Activated T-cell treated with anti-CD3 and anti-CD28 coated beads, Interleukin-2, amount 50 U/mL, for 48 hours (primary cell): ENCODE measurements at regions not wholly inside any gene's neighbourhood (a gene's known extent, or its start where the extent isn't known, plus 50 kb on each side); places are given as distances from the start of the nearest gene placed in this dataset.

Experiments used
- DNase-seq, 2 experiments: peaks; one replicate each; pipeline ENCODE4 v3.0.0-alpha.2; 2020

- DNase-seq: no peak
Measured at GRCh38 chr6:145214570-145214969, 520.8 kb downstream of the EPM2A start.

DNA sequence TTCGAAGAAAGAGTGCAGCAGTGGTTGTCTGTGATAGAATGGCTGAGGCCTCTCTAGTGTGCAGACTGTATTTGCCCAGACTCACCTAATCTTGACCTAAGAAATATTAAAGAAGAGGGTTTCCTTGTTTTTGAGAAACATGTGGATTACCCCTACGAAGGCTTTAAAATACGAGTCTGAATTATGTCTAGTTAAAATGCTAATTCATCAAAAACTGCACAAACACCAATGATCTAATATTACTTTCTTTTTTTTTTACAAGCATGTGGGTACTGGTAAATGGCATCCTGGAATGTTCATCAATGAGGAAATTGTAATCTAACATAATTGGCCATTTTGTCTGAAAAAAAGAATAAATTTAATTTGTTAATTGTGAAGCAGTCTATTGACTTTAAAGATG lies 510.9 kb downstream of the EPM2A start:
- DNase-seq: no peak

DNA sequence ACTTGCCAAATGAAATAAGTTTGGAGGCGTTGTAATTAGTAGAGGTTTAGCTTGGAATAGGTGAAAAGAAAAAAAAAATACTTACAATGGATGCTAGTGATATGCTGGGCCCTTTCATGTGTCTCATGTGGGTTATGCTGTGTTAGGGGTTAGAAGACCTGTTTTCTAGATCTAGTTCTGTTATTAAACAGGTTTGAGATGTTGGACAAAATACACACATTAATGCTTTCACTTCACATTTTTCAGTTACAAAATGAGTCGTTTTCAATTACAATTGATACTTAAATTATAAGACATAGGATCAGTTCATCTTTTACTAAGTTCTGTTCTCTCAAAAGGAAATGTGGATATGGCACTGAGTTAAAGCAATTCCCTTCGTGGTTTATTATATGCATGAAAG lies 509.8 kb downstream of the EPM2A start:
- DNase-seq: no peak

DNA sequence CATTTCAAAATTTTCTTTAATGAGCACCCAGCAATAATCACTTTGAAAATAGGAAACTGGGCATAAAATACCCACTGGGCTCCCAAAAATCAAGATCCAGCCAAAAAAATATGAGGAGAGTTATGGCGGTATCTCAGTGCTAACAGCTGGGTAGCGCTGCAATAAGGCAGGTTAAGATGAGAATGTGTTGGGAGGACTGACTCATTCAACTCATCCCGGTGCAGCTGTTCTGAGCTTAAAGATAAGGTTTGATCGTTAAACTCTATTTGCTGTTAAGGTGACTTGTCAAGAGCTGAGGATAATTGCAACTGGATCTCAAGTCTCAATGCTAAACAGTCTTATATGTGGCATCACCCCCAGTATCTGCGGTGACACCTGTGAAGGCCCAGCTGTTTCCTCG lies 507.7 kb downstream of the EPM2A start:
- DNase-seq: no peak

- no peak for DNase-seq
Measured at GRCh38 chr6:145228962-145229582, 506.2 kb downstream of the EPM2A start.

DNA sequence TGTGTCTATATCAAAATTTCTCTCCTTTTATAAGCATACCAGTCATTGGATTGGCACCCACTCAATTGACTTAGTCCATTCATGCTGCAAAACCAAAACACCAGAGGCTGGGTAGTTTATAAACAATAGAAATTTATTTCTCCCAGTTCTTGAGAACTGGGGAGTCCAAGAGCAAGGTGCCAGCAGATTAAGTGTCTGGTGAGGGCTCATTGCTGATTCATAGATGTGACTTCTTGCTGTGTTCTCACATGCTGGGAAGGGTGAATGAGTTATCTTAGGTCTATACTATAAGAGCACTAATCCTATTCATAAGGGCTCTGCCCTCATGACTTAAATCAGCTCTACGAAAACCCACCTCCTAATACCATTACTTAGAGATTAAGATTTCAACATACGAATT lies 501.4 kb downstream of the EPM2A start:
- DNase-seq: no peak

GRCh38 chr6:145235207-145235606 lies 500.1 kb downstream of the EPM2A start:
- DNase-seq: no peak

DNA sequence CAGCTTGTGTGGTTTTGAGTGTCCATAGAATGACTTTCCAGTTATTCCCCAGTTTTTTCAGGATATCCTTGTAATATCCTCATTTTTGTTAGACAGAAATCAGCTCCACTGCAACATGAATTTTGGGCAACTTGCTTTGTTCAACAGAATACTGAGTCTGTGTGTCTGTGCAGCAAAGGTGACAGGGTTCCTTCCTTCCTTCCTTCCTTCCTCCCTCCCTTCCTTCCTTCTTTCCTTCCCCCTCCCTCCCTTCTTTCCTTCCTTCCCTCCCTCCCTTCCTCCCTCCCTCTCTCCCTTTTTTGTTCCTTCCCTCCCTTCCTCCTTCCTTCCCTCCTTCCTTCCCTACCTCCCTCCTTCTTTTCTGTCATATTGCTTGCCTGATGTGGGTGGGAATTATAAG lies 496.5 kb downstream of the EPM2A start:
- DNase-seq: no peak

DNA sequence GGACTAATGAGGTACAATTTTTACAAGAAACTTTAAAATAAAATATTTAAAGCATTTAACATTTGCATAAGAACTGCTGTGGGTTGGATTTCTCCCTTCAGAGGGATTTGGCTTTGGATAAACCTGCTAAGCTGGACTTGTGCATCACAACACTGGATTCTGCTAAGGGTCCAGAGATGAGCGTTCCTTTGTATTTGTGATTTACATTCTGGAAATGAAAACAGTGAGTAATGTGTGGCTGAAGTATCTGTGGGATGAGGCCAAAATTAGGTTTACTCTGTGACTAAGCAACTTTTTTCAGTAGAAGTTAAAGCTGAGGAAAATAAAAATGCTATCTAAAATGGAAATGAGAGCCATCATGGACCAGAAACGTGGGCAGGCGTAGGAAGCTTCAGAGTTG lies 494.3 kb downstream of the EPM2A start:
- DNase-seq: no peak

DNA sequence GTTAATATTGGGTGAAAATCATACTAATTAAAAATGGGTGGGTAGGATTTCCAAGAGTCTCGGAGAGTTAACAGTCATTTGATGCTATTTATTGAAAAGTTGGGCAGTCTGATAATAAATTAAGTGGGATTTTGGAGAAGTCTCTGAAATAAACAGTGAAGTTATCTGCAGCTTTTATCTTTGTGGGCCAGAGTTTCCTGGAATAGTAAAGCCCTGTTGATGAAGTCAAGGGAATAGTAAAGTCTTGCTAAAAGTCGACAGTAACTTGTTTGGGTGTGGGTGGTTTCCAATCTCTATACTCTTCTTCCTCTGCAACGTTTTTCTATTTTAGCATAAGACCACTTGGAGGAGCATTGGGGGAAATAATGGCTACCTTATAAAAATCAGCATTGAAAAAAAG lies 493.6 kb downstream of the EPM2A start:
- no peak for DNase-seq

GRCh38 chr6:145244349-145245100 lies 490.8 kb downstream of the EPM2A start:
- no peak for DNase-seq

DNA sequence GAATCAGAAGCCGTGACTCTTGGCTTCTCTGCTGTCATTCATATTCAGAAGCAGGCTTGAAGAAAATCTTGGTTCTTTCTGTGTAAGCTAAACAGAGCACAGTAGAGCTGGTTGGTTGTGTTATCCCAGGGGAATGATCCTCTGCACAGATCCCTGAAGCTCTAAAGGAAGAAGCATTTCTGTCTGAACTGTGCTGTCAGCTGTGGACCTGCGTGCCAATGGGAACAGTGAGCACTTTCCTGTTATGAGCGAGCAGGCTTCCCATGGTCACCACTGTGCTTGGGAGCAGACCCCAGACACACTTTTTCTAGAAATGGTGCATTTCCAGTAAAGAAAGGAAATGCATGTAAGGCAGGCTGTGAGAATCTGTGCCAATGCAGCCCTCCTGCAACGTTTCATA lies 490.2 kb downstream of the EPM2A start:
- DNase-seq: no peak

- no peak for DNase-seq
Measured at GRCh38 chr6:145247692-145248419, 487.5 kb downstream of the EPM2A start.

- no peak for DNase-seq
Measured at GRCh38 chr6:145250436-145250835, 484.9 kb downstream of the EPM2A start.

- DNase-seq: no peak
Measured at GRCh38 chr6:145252737-145253136, 482.6 kb downstream of the EPM2A start.

GRCh38 chr6:145254649-145255401 lies 480.5 kb downstream of the EPM2A start:
- DNase-seq: no peak

DNA sequence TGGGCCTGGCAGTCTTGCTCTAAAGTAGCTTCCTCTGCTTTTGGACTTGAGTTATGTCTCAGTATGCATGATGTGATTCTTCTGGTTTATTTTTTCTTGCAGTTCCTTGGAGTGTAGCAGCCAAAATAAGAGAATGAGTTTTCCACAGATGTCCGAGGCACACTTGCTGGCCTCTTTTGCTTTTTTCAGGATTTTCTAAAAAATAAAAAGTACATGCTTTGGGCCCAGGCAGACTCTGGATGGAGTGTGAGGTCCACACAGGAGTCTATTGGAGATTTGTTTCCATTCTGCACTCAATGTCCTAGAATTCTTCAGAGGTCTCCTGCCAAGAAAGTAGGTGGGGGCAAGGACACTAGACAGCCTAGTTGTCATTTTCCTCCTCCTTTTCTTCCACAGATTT lies 477.6 kb downstream of the EPM2A start:
- DNase-seq: no peak

GRCh38 chr6:145258122-145258521 lies 477.2 kb downstream of the EPM2A start:
- DNase-seq: no peak

GRCh38 chr6:145260484-145261175 lies 474.7 kb downstream of the EPM2A start:
- no peak for DNase-seq

- DNase-seq: no peak
Measured at GRCh38 chr6:145261758-145262157, 473.6 kb downstream of the EPM2A start.

DNA sequence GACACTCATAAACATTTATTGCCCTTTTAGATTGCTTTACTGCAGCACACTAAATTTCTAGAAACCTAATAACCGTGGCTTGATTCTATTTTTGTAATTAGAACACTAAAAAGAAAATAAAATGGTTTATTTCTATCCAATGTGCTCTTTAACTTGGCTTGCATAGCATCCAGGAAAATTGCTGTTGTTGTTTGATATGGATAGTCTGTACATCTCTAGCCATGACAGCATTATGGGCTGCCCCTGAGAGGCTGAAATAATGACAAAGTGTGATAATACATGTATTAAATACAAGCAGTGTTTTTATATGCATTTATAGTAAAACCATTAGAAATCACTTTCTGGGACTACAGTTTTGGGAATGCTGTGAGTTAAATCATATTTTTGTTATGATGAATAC lies 472.5 kb downstream of the EPM2A start:
- DNase-seq: no peak

- DNase-seq: no peak
Measured at GRCh38 chr6:145263778-145264211, 471.5 kb downstream of the EPM2A start.
